ENCODE measurements at regions not wholly inside any gene's neighbourhood (a gene's known extent, or its start where the extent isn't known, plus 50 kb on each side); places are given as distances from the start of the nearest gene placed in this dataset.

- no peak for TF ChIP-seq MAFK (IDR thresholded peaks at IDR 0.05; ENCODE audit: low read depth, low read length)
- no peak for TF ChIP-seq CTCF (conservative IDR thresholded peaks at IDR 0.05; ENCODE audit: low read depth, low read length)
- TF ChIP-seq POLR2A (IDR thresholded peaks at IDR 0.05; ENCODE audit: low read depth, low read length), result no peak
- TF ChIP-seq USF2 (IDR thresholded peaks at IDR 0.05; ENCODE audit: low read depth, low read length), result no peak
- no peak for TF ChIP-seq RFX5 (IDR thresholded peaks at IDR 0.05; ENCODE audit: low read depth, low read length)
- TF ChIP-seq BHLHE40 (IDR thresholded peaks at IDR 0.05; ENCODE audit: low read depth, low read length), result no peak
- no peak for TF ChIP-seq CEBPB (IDR thresholded peaks at IDR 0.05; ENCODE audit: low read depth, low read length)
- no peak for TF ChIP-seq NFE2L2 (IDR thresholded peaks at IDR 0.05; ENCODE audit: low read depth, low read length)
- TF ChIP-seq FOS (IDR thresholded peaks at IDR 0.05; ENCODE audit: low read depth, low read length), result no peak
These were observed 869.5 kb upstream of the SOX9 start for GRCh38 chr17:71251276-71251675.

Data from IMR-90 (cell line).